ENCODE measurements at regions not wholly inside any gene's neighbourhood (a gene's known extent, or its start where the extent isn't known, plus 50 kb on each side); places are given as distances from the start of the nearest gene placed in this dataset.

GRCh38 chr18:22069916-22070315, 99.5 kb upstream of the GATA6 start:
- TF ChIP-seq POLR2AphosphoS5 (IDR thresholded peaks at IDR 0.05; ENCODE audit: low read depth, low read length) = no peak
- no peak for TF ChIP-seq CTCF (IDR thresholded peaks at IDR 0.05 in 2 of 3, conservative IDR thresholded peaks at IDR 0.05 in 1 of 3; ENCODE audit: borderline replicate concordance in 1 of 3, insufficient read depth in 1 of 3, low read depth in 2 of 3, low read length in 2 of 3)
- TF ChIP-seq EZH2 (IDR thresholded peaks at IDR 0.05) = no peak
- TF ChIP-seq POLR2A (IDR thresholded peaks at IDR 0.05; ENCODE audit: borderline replicate concordance, extremely low read depth, insufficient read depth, insufficient read length) = no peak
- TF ChIP-seq YY1 (IDR thresholded peaks at IDR 0.05; ENCODE audit: extremely low read depth, insufficient replicate concordance, low read depth, low read length) = no peak
- no peak for TF ChIP-seq RAD21 (IDR thresholded peaks at IDR 0.05; ENCODE audit: low read depth)
- no peak for TF ChIP-seq REST (IDR thresholded peaks at IDR 0.05; ENCODE audit: low read depth)
- no peak for TF ChIP-seq EGR1 (IDR thresholded peaks at IDR 0.05; ENCODE audit: low read depth)

Measured in HCT116 (cell line).